Progenitor cell of endocrine pancreas (in vitro differentiated cells): ENCODE measurements at regions not wholly inside any gene's neighbourhood (a gene's known extent, or its start where the extent isn't known, plus 50 kb on each side); places are given as distances from the start of the nearest gene placed in this dataset. TPM values are rescaled to one million over a fixed set of nuclear protein-coding genes. Genes with fewer than 3 reads are reported as not detected.

Experiments
- DNase-seq: peaks from one replicate; pipeline ENCODE4 v3.0.0; 2021; ENCODE audit warnings: low spot score; ENCODE audit not compliant: unreplicated experiment
- H3K27ac Mint-ChIP-seq: 2 replicates; pipeline ENCODE4 v1.8.0; 2021; ENCODE audit warnings: mild to moderate bottlenecking, moderate library complexity, mixed read lengths
- H3K27me3 Mint-ChIP-seq: 2 replicates; pipeline ENCODE4 v1.8.0; 2021; ENCODE audit warnings: mixed read lengths
- H3K36me3 Mint-ChIP-seq: 2 replicates; pipeline ENCODE4 v1.8.0; 2022; ENCODE audit warnings: mixed read lengths; ENCODE audit not compliant: insufficient read depth
- H3K4me1 Mint-ChIP-seq: 2 replicates; pipeline ENCODE4 v1.8.0; 2021; ENCODE audit warnings: low read depth, mixed read lengths
- H3K4me3 Mint-ChIP-seq: 2 replicates; pipeline ENCODE4 v1.8.0; 2021; ENCODE audit warnings: low read depth, mild to moderate bottlenecking, moderate library complexity, mixed read lengths
- H3K9me3 Mint-ChIP-seq: 2 replicates; pipeline ENCODE4 v1.8.0; 2021; ENCODE audit warnings: low read depth, mixed read lengths
- microRNA-seq: library from miRNA; unstranded; fragments of <30 nt; microRNA quantifications from one replicate; pipeline ENCODE4 v1.1.0, GENCODE V29; 2020; ENCODE audit warnings: borderline number of aligned reads; ENCODE audit not compliant: unreplicated experiment
- TF ChIP-seq, protein P1 (sequence below): fragments of 200-600 bp; sonication (generic); IDR thresholded peaks from one replicate; pipeline ENCODE4 v1.5.0; 2021; ENCODE audit warnings: antibody characterized with exemption, mild to moderate bottlenecking; ENCODE audit not compliant: unreplicated experiment

DNA sequence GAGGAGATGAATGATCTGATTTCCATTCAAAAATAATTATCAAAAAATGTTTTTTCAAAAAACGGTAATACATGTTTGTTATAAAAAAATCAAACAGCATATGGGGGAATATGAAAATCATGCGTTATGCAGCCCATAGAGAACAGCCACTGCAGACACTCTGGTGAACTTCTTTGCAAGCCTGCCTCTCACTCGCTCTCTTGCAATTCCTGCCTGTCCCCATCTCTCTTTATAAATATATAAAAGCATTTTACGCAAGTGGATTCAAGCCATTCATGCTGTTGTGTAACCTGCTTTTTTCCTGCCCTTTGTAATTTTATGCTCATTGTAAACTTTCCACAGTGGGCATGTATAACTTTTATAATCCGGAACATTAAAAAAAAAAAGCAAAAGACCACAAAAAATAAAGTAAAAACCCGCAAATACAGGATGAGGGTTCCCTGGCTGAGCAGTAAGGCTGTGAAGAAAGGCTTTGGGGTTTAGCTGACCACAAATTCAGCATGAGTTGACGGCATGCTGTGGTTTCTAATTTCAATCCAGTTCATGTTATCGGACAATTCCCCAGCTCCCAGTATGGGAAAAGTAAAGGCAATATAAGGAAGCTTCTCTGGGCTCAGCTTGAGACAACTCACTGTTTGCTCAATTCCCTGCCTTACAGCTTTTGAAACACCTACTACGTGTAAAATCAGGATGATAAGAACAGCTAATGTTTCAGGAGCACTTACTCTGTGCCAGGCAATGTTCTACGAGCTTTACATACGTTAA lies 52.8 kb upstream of the ZBTB40 start:
- Mint-ChIP-seq H3K9me3 (no peaks in the 10 kb centered on the region), H3K27ac (no peak overlapping the region), H3K4me3 (no peak overlapping the region), H3K27me3 (peaks cover 65% of the 10 kb centered on the region), H3K36me3 (no peaks in the 10 kb centered on the region), H3K4me1 (no peaks in the 10 kb centered on the region)
- no peak for DNase-seq
- TF ChIP-seq, protein P1, sequence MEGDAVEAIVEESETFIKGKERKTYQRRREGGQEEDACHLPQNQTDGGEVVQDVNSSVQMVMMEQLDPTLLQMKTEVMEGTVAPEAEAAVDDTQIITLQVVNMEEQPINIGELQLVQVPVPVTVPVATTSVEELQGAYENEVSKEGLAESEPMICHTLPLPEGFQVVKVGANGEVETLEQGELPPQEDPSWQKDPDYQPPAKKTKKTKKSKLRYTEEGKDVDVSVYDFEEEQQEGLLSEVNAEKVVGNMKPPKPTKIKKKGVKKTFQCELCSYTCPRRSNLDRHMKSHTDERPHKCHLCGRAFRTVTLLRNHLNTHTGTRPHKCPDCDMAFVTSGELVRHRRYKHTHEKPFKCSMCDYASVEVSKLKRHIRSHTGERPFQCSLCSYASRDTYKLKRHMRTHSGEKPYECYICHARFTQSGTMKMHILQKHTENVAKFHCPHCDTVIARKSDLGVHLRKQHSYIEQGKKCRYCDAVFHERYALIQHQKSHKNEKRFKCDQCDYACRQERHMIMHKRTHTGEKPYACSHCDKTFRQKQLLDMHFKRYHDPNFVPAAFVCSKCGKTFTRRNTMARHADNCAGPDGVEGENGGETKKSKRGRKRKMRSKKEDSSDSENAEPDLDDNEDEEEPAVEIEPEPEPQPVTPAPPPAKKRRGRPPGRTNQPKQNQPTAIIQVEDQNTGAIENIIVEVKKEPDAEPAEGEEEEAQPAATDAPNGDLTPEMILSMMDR, result no peak

DNA sequence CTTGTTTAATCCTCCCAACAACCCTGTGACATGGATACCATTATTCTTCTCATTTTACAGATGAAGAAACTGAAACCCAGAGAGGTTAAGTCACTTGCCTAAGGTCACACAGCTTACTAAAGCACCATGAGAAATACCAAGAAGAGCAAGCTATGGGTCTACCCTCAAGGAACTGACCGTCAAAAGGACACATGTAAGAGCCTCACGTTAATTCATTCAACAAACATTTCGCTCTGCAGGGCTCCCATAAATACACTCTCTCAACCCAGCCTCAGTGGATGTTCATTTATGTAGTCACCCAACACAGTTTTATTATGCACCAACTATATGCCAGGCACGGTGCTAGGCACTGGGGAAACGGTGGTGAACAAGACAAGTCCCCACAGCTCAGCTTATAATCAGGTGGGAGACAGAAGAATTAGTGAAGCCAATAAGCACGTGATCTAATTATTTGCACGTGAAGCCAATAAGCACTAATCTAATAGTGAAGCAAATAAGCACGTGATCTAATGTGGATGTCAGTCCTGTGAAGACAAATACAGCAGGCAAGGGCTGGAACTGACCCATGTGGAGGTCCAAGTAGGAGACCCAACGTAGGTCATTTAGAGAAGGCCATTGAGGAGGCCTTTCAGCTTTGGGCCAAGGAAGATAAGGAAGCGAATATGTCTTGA lies 52.1 kb upstream of the ZBTB40 start:
- Mint-ChIP-seq H3K4me3 (no peak overlapping the region), H3K36me3 (no peaks in the 10 kb centered on the region), H3K27me3 (peaks cover 68% of the 10 kb centered on the region), H3K4me1 (no peaks in the 10 kb centered on the region), H3K9me3 (no peaks in the 10 kb centered on the region), H3K27ac (no peak overlapping the region)
- DNase-seq, result no peak
- TF ChIP-seq, protein P1, result no peak

Small RNA genes lying in the stretch of these regions (microRNA-seq; reads per million reads assigned to microRNA genes)
- not detected for gene MIR4418
